H9 (cell line): ENCODE measurements at regions not wholly inside any gene's neighbourhood (a gene's known extent, or its start where the extent isn't known, plus 50 kb on each side); places are given as distances from the start of the nearest gene placed in this dataset.

Experiments
- DNase-seq: peaks from one replicate; pipeline ENCODE4 v3.0.0-alpha.2; 2017
- H2AFZ ChIP-seq: one replicate; pipeline ENCODE4 v1.6.1; 2013; ENCODE audit warnings: mild to moderate bottlenecking, low read length, control low read depth, moderate library complexity
- H2AK5ac ChIP-seq: 2 replicates; pipeline ENCODE4 v1.6.1; 2013; ENCODE audit warnings: low read length, control low read depth, mixed read lengths; ENCODE audit not compliant: insufficient read length
- H2BK120ac ChIP-seq: one replicate; pipeline ENCODE4 v1.6.1; 2013; ENCODE audit warnings: low read depth, mild to moderate bottlenecking, low read length, control low read depth, inconsistent platforms; ENCODE audit not compliant: poor library complexity, severe bottlenecking
- H2BK12ac ChIP-seq: 2 replicates; pipeline ENCODE4 v1.6.1; 2013; ENCODE audit warnings: low read length, control low read depth, mixed read lengths, low read depth; ENCODE audit not compliant: insufficient read length
- H2BK15ac ChIP-seq: 2 replicates; pipeline ENCODE4 v1.6.1; 2013; ENCODE audit warnings: low read depth, low read length, control low read depth
- H2BK20ac ChIP-seq: one replicate; pipeline ENCODE4 v1.6.1; 2013; ENCODE audit warnings: low read depth, mild to moderate bottlenecking, low read length, control low read depth, inconsistent platforms; ENCODE audit not compliant: poor library complexity, severe bottlenecking
- H2BK5ac ChIP-seq: 2 replicates; pipeline ENCODE4 v1.6.1; 2013; ENCODE audit warnings: low read length, control low read depth, mixed read lengths; ENCODE audit not compliant: insufficient read length
- H3K14ac ChIP-seq: 2 replicates; pipeline ENCODE4 v1.6.1; 2013; ENCODE audit warnings: low read length, control low read depth; ENCODE audit not compliant: insufficient read depth
- H3K18ac ChIP-seq: 2 replicates; pipeline ENCODE4 v1.6.1; 2013; ENCODE audit warnings: low read depth, mild to moderate bottlenecking, mixed read lengths, low read length, control low read depth; ENCODE audit not compliant: insufficient read length
- H3K23ac ChIP-seq: 2 replicates; pipeline ENCODE4 v1.6.1; 2013; ENCODE audit warnings: low read length, control low read depth, mixed read lengths, low read depth; ENCODE audit not compliant: insufficient read length
- H3K23me2 ChIP-seq: 2 replicates; pipeline ENCODE4 v1.6.1; 2013; ENCODE audit warnings: low read depth, mild to moderate bottlenecking, mixed read lengths, low read length, control low read depth; ENCODE audit not compliant: insufficient read length, poor library complexity, severe bottlenecking
- H3K27ac ChIP-seq: 2 replicates; pipeline ENCODE4 v1.5.1; 2013; ENCODE audit warnings: low read length, control low read depth, mixed read lengths, low read depth; ENCODE audit not compliant: insufficient read length
- H3K27me3 ChIP-seq: 2 replicates; pipeline ENCODE4 v1.6.1; 2013; ENCODE audit warnings: low read length, control low read depth, inconsistent platforms; ENCODE audit not compliant: insufficient read depth
- H3K4ac ChIP-seq: 2 replicates; pipeline ENCODE4 v1.6.1; 2013; ENCODE audit warnings: low read depth, mild to moderate bottlenecking, control low read depth, inconsistent platforms, low read length, moderate library complexity
- H3K4me1 ChIP-seq: 2 replicates; pipeline ENCODE4 v1.6.1; 2013; ENCODE audit warnings: low read length, control low read depth, inconsistent platforms; ENCODE audit not compliant: insufficient read depth
- H3K4me2 ChIP-seq: 2 replicates; pipeline ENCODE4 v1.6.1; 2013; ENCODE audit warnings: low read length, control low read depth, mixed read lengths; ENCODE audit not compliant: insufficient read length, insufficient read depth
- H3K56ac ChIP-seq: 2 replicates; pipeline ENCODE4 v1.6.1; 2013; ENCODE audit warnings: low read depth, mild to moderate bottlenecking, mixed read lengths, low read length, control low read depth; ENCODE audit not compliant: insufficient read length
- H3K79me1 ChIP-seq: 2 replicates; pipeline ENCODE4 v1.6.1; 2013; ENCODE audit warnings: low read depth, mild to moderate bottlenecking, moderate library complexity, low read length, control low read depth, inconsistent platforms; ENCODE audit not compliant: insufficient read depth, poor library complexity, severe bottlenecking
- H3K79me2 ChIP-seq: 2 replicates; pipeline ENCODE4 v1.6.1; 2013; ENCODE audit warnings: low read length, control low read depth, inconsistent platforms; ENCODE audit not compliant: insufficient read depth
- H3K9ac ChIP-seq: 2 replicates; pipeline ENCODE4 v1.6.1; 2013; ENCODE audit warnings: low read length, control low read depth, mixed read lengths; ENCODE audit not compliant: insufficient read length; ENCODE audit errors: extremely low read depth
- H3K9me3 ChIP-seq: one replicate; pipeline ENCODE4 v1.6.1; 2013; ENCODE audit warnings: low read depth, low read length, inconsistent platforms; ENCODE audit not compliant: control insufficient read depth
- H3T11ph ChIP-seq: one replicate; pipeline ENCODE4 v1.6.1; 2013; ENCODE audit warnings: mild to moderate bottlenecking, low read length, control low read depth, inconsistent platforms
- H4K20me1 ChIP-seq: one replicate; pipeline ENCODE4 v1.6.1; 2013; ENCODE audit not compliant: control insufficient read depth, insufficient read length, insufficient read depth
- H4K5ac ChIP-seq: 2 replicates; pipeline ENCODE4 v1.6.1; 2013; ENCODE audit warnings: low read depth, mild to moderate bottlenecking, mixed read lengths, low read length, control low read depth; ENCODE audit not compliant: insufficient read length
- H4K8ac ChIP-seq: replicated peaks from 2 replicates; pipeline ENCODE4 v1.6.1; 2013; ENCODE audit warnings: low read length, control low read depth, mixed read lengths, low read depth; ENCODE audit not compliant: insufficient read length
- H4K91ac ChIP-seq: 2 replicates; pipeline ENCODE4 v1.6.1; 2013; ENCODE audit warnings: low read depth, mild to moderate bottlenecking, moderate library complexity, mixed read lengths, low read length, control low read depth; ENCODE audit not compliant: insufficient read length
- H3K27ac Mint-ChIP-seq, 3 experiments: 2 replicates in 2 of 3; 3 replicates in 1 of 3; pipeline ENCODE4 v1.8.0; 2020 to 2021; ENCODE audit warnings: mixed read lengths in 3 of 3, mild to moderate bottlenecking in 1 of 3, moderate library complexity in 1 of 3
- H3K27me3 Mint-ChIP-seq: 2 replicates; pipeline ENCODE4 v1.8.0; 2021; ENCODE audit warnings: low read depth, mild to moderate bottlenecking, moderate library complexity, mixed read lengths
- H3K36me3 Mint-ChIP-seq, 3 experiments: 2 replicates in 2 of 3; 3 replicates in 1 of 3; pipeline ENCODE4 v1.8.0; 2020 to 2021; ENCODE audit warnings: low read depth in 3 of 3, mixed read lengths in 3 of 3; ENCODE audit not compliant: insufficient read depth in 1 of 3
- H3K4me1 Mint-ChIP-seq, 2 experiments: 2 replicates each; pipeline ENCODE4 v1.8.0; 2020; ENCODE audit warnings: mixed read lengths in 2 of 2
- H3K4me3 Mint-ChIP-seq, 2 experiments: 2 replicates in 1 of 2; 3 replicates in 1 of 2; pipeline ENCODE4 v1.8.0; 2020 to 2021; ENCODE audit warnings: mild to moderate bottlenecking in 2 of 2, mixed read lengths in 2 of 2, moderate library complexity in 1 of 2
- H3K9me3 Mint-ChIP-seq, 2 experiments: 2 replicates in 1 of 2; 3 replicates in 1 of 2; pipeline ENCODE4 v1.8.0; 2020; ENCODE audit warnings: mild to moderate bottlenecking in 2 of 2, mixed read lengths in 2 of 2, moderate library complexity in 1 of 2
- WGBS: extraction: QIAGEN DNeasy Blood & Tissue Kit; methylation state at CpG from one replicate; pipeline ENCODE4 v1.1.7; 2013; ENCODE audit warnings: missing lambda C conversion rate, low lambda C conversion rate, mixed read lengths; ENCODE audit not compliant: insufficient read length; ENCODE audit errors: extremely low coverage; 5-methylcytosine and 5-hydroxymethylcytosine counted together
- TF ChIP-seq, protein P1 (sequence below): fragments of 200-600 bp; sonication (generic); conservative IDR thresholded peaks from 3 replicates; pipeline ENCODE4 v1.8.0; 2021; ENCODE audit warnings: antibody characterized with exemption, mild to moderate bottlenecking

DNA sequence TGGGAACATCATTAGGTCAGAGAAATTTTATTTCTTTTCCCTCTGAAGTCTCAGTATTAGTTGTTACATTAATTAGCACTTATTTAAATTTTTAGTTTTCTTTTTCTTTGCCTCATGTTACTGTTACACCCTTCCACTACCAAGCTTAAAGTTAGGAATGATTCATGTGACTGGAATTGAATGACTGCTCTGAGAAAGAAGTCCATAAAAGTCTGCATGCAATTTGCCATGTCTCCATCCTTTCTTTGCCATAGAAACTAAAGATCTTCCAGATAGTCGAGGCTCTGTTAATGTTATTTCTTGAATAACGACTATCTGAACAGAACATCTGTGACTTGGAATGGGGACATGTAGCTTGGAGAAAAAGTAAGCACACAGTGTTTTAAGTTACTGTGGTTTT lies 1269.8 kb upstream of the PIK3C3 start:
- Histone ChIP-seq H4K8ac (no peak overlapping the region), H3K4me1 (no peaks in the 10 kb centered on the region), H4K5ac (no peak overlapping the region), H3K79me2 (no peaks in the 10 kb centered on the region), H4K20me1 (no peaks in the 10 kb centered on the region), H3K14ac (no peak overlapping the region), H3K4ac (no peak overlapping the region), H2AK5ac (no peak overlapping the region), H3K27me3 (no peaks in the 10 kb centered on the region), H3T11ph (no peak overlapping the region), H3K56ac (no peak overlapping the region), H3K18ac (no peak overlapping the region), H2BK120ac (no peak overlapping the region), H3K9me3 (no peaks in the 10 kb centered on the region), H4K91ac (no peak overlapping the region), H3K79me1 (no peaks in the 10 kb centered on the region), H2BK5ac (no peak overlapping the region), H2AFZ (no peak overlapping the region), H3K27ac (no peak overlapping the region), H3K23ac (no peak overlapping the region), H2BK12ac (no peak overlapping the region), H3K23me2 (no peaks in the 10 kb centered on the region), H2BK15ac (no peak overlapping the region), H3K4me2 (no peak overlapping the region), H3K9ac (no peak overlapping the region), H2BK20ac (no peak overlapping the region)
- no peaks in the 10 kb centered on the region for H3K36me3 Mint-ChIP-seq
- 0 out of 4 replicates have a peak, but pooled peaks cover 0 to 3% of the 10 kb centered on the region in 2 experiments for H3K4me1 Mint-ChIP-seq
- WGBS, result no CpG with 5 or more reads among the region's 2 CpGs
- no peaks in the 10 kb centered on the region for H3K27me3 Mint-ChIP-seq
- TF ChIP-seq, protein P1, sequence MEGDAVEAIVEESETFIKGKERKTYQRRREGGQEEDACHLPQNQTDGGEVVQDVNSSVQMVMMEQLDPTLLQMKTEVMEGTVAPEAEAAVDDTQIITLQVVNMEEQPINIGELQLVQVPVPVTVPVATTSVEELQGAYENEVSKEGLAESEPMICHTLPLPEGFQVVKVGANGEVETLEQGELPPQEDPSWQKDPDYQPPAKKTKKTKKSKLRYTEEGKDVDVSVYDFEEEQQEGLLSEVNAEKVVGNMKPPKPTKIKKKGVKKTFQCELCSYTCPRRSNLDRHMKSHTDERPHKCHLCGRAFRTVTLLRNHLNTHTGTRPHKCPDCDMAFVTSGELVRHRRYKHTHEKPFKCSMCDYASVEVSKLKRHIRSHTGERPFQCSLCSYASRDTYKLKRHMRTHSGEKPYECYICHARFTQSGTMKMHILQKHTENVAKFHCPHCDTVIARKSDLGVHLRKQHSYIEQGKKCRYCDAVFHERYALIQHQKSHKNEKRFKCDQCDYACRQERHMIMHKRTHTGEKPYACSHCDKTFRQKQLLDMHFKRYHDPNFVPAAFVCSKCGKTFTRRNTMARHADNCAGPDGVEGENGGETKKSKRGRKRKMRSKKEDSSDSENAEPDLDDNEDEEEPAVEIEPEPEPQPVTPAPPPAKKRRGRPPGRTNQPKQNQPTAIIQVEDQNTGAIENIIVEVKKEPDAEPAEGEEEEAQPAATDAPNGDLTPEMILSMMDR, result no peak
- H3K4me3 Mint-ChIP-seq, result no peak overlapping the region
- no peak for DNase-seq
- H3K27ac Mint-ChIP-seq, result no peak overlapping the region
- no peaks in the 10 kb centered on the region for H3K9me3 Mint-ChIP-seq
